Keratinocyte (primary cell): ENCODE measurements at regions not wholly inside any gene's neighbourhood (a gene's known extent, or its start where the extent isn't known, plus 50 kb on each side); places are given as distances from the start of the nearest gene placed in this dataset.

Experiments
- DNase-seq: peaks from one replicate; pipeline ENCODE4 v3.0.0-alpha.2; 2011; ENCODE audit warnings: low read depth, missing footprints, low spot score
- FAIRE-seq: peaks from 2 replicates; lab custom pipeline; 2011; peaks lifted over from hg19 to GRCh38; lab: Jason Lieb, UNC
- H2AFZ ChIP-seq: 2 replicates; pipeline ENCODE4 v1.6.0; 2012; ENCODE audit warnings: low read length, control low read depth, inconsistent platforms; ENCODE audit not compliant: control insufficient read depth
- H3K27ac ChIP-seq: 2 replicates; pipeline ENCODE4 v1.5.1; 2011; ENCODE audit warnings: low read length; ENCODE audit not compliant: control insufficient read depth, insufficient read depth
- H3K27me3 ChIP-seq: 3 replicates; pipeline ENCODE4 v1.6.0; 2011; ENCODE audit warnings: low read length; ENCODE audit not compliant: control insufficient read depth, insufficient read depth; ENCODE audit errors: extremely low read depth
- H3K36me3 ChIP-seq, 2 experiments: 2 replicates in 1 of 2; 3 replicates in 1 of 2; pipeline ENCODE4 v1.5.1; 2011; ENCODE audit warnings: low read length in 2 of 2, mild to moderate bottlenecking in 1 of 2; ENCODE audit not compliant: control insufficient read depth in 2 of 2, insufficient read depth in 2 of 2; ENCODE audit errors: extremely low read depth in 1 of 2
- H3K4me1 ChIP-seq: 3 replicates; pipeline ENCODE4 v1.5.1; 2011; ENCODE audit warnings: low read length; ENCODE audit not compliant: control insufficient read depth, insufficient read depth; ENCODE audit errors: extremely low read depth
- H3K4me2 ChIP-seq: 3 replicates; pipeline ENCODE4 v1.6.0; 2011; ENCODE audit warnings: low read depth, low read length; ENCODE audit not compliant: control insufficient read depth, insufficient read depth; ENCODE audit errors: extremely low read depth
- H3K4me3 ChIP-seq, 3 experiments: fragments of 200-600 bp in 1 of 3; sonication (generic) in 1 of 3; 2 replicates in 2 of 3; 3 replicates in 1 of 3; pipeline ENCODE4 v1.5.1; 2011 to 2016; ENCODE audit warnings: low read length in 3 of 3, mild to moderate bottlenecking in 3 of 3, control low read depth in 2 of 3, inconsistent platforms in 1 of 3, low read depth in 1 of 3, mixed read lengths in 1 of 3, mixed run types in 1 of 3, moderate library complexity in 1 of 3; ENCODE audit not compliant: control insufficient read depth in 2 of 3, insufficient read depth in 2 of 3; ENCODE audit errors: extremely low read depth in 1 of 3
- H3K79me2 ChIP-seq: 2 replicates; pipeline ENCODE4 v1.6.0; 2012; ENCODE audit warnings: low read length; ENCODE audit not compliant: control insufficient read depth, insufficient read depth
- H3K9ac ChIP-seq: 3 replicates; pipeline ENCODE4 v1.6.0; 2011; ENCODE audit warnings: low read length; ENCODE audit not compliant: control insufficient read depth, insufficient read depth; ENCODE audit errors: extremely low read depth
- H3K9me1 ChIP-seq: 3 replicates; pipeline ENCODE4 v1.6.0; 2011; ENCODE audit warnings: low read length; ENCODE audit not compliant: control insufficient read depth, insufficient read depth; ENCODE audit errors: extremely low read depth
- H3K9me3 ChIP-seq: 2 replicates; pipeline ENCODE4 v1.5.1; 2012; ENCODE audit warnings: low read depth, low read length; ENCODE audit not compliant: control insufficient read depth
- H4K20me1 ChIP-seq: 3 replicates; pipeline ENCODE4 v1.6.0; 2011; ENCODE audit warnings: low read length; ENCODE audit not compliant: control insufficient read depth, insufficient read depth; ENCODE audit errors: extremely low read depth
- EZH2 ChIP-seq: IDR thresholded peaks from one replicate; pipeline ENCODE4 v1.6.1; 2012; ENCODE audit warnings: inconsistent platforms, mild to moderate bottlenecking, low read length, moderate library complexity
- dilution Hi-C: fragments of 300-500 bp; cut with MboI; formaldehyde crosslinking; loops from one replicate; pipeline ENCODE4 v1.7.0; 2020; ENCODE audit warnings: low sequenced_read_pairs; ENCODE audit not compliant: extremely low pct_ligation_motif_present
- TF ChIP-seq, protein P1 (sequence below), 3 experiments: IDR thresholded peaks in 1 of 3; conservative IDR thresholded peaks in 1 of 3; optimal IDR thresholded peaks in 1 of 3; 2 replicates in 2 of 3; 3 replicates in 1 of 3; pipeline versions ENCODE3 to v1.5.1; 2011; ENCODE audit warnings: low read length in 3 of 3, mild to moderate bottlenecking in 3 of 3, moderate library complexity in 2 of 3, control low read depth in 1 of 3, inconsistent platforms in 1 of 3; ENCODE audit not compliant: insufficient read depth in 2 of 3; ENCODE audit errors: extremely low read depth in 1 of 3

- DNase-seq = no peak
- peaks cover 2% of the 10 kb centered on the region for H3K9me3 ChIP-seq
- H3K4me3 ChIP-seq = no peak overlapping the region
- no peak overlapping the region for H3K9ac ChIP-seq
- no peaks in the 10 kb centered on the region for H3K9me1 ChIP-seq
- H4K20me1 ChIP-seq = no peaks in the 10 kb centered on the region
- H3K79me2 ChIP-seq = no peaks in the 10 kb centered on the region
- dilution Hi-C loops = no loop called here
- no peak for TF ChIP-seq EZH2
- TF ChIP-seq, protein P1, sequence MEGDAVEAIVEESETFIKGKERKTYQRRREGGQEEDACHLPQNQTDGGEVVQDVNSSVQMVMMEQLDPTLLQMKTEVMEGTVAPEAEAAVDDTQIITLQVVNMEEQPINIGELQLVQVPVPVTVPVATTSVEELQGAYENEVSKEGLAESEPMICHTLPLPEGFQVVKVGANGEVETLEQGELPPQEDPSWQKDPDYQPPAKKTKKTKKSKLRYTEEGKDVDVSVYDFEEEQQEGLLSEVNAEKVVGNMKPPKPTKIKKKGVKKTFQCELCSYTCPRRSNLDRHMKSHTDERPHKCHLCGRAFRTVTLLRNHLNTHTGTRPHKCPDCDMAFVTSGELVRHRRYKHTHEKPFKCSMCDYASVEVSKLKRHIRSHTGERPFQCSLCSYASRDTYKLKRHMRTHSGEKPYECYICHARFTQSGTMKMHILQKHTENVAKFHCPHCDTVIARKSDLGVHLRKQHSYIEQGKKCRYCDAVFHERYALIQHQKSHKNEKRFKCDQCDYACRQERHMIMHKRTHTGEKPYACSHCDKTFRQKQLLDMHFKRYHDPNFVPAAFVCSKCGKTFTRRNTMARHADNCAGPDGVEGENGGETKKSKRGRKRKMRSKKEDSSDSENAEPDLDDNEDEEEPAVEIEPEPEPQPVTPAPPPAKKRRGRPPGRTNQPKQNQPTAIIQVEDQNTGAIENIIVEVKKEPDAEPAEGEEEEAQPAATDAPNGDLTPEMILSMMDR (optimal IDR thresholded peaks at IDR 0.05 in 1 of 3, IDR thresholded peaks at IDR 0.05 in 1 of 3, conservative IDR thresholded peaks at IDR 0.05 in 1 of 3; ENCODE audit: extremely low read depth in 1 of 3, insufficient read depth in 2 of 3, low read length in 3 of 3) = no peak
- H3K27ac ChIP-seq = no peak overlapping the region
- FAIRE-seq = no peak
- no peak overlapping the region for H2AFZ ChIP-seq
- no peaks in the 10 kb centered on the region for H3K4me1 ChIP-seq
- no peaks in the 10 kb centered on the region for H3K27me3 ChIP-seq
- no peaks in the 10 kb centered on the region for H3K36me3 ChIP-seq
- H3K4me2 ChIP-seq = no peak overlapping the region
Measured at GRCh38 chr19:30146346-30146745, 204.3 kb downstream of the URI1 start.

- dilution Hi-C loops = no loop called here
- no peaks in the 10 kb centered on the region for H3K9me1 ChIP-seq
- H2AFZ ChIP-seq = no peak overlapping the region
- DNase-seq (no peak), FAIRE-seq (no peak)
- no peak overlapping the region for H3K4me2 ChIP-seq
- TF ChIP-seq, protein P1 (optimal IDR thresholded peaks at IDR 0.05 in 1 of 3, IDR thresholded peaks at IDR 0.05 in 1 of 3, conservative IDR thresholded peaks at IDR 0.05 in 1 of 3; ENCODE audit: extremely low read depth in 1 of 3, insufficient read depth in 2 of 3, low read length in 3 of 3) = no peak
- TF ChIP-seq EZH2 = no peak
- no peaks in the 10 kb centered on the region for H3K79me2 ChIP-seq
- H3K4me3 ChIP-seq = no peak overlapping the region
- H3K36me3 ChIP-seq = no peaks in the 10 kb centered on the region
- no peaks in the 10 kb centered on the region for H3K27me3 ChIP-seq
- no peak overlapping the region for H3K9ac ChIP-seq
- peaks cover 2% of the 10 kb centered on the region for H3K9me3 ChIP-seq
- no peaks in the 10 kb centered on the region for H3K4me1 ChIP-seq
- H3K27ac ChIP-seq = no peak overlapping the region
- H4K20me1 ChIP-seq = no peaks in the 10 kb centered on the region
Measured at GRCh38 chr19:30148039-30148790, 206.2 kb downstream of the URI1 start.
